SHP77 (cell line): ENCODE measurements at regions not wholly inside any gene's neighbourhood (a gene's known extent, or its start where the extent isn't known, plus 50 kb on each side); places are given as distances from the start of the nearest gene placed in this dataset.
"Not testable (repeated sequence)": the region's sequence is repeated elsewhere in the genome, so short reads cannot be mapped to it uniquely, and the experiment has no call there.

ENCODE experiments used
- DNase-seq, 2 experiments: peaks; one replicate each; lab custom pipeline; 2025; lab: John Stamatoyannopoulos, UW

- no peak for DNase-seq
Observed at GRCh38 chr5:158602981-158603380, 496.7 kb downstream of the EBF1 start.

GRCh38 chr5:158601118-158601517 is 498.6 kb downstream of the EBF1 start:
- no peak for DNase-seq

DNA sequence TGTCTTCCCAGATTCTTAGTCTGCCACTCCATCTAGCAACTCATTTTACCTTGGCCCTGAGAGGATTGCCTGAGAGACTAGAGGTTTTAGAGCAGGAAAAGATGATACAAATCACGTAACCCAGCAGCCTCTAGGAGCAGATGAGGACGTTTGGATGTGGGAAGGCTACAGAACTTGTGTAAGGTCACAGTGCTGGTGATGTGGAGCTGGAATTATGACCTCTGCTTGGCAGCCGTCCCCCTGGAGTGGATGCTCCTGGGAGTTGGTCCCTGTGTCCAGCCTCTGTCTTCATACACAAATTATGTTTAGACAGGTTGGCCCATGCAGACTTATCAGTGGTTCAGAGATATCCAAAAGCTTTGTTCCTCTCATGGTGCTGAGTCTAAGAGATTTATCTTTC is 499.0 kb downstream of the EBF1 start:
- no peak for DNase-seq

DNA sequence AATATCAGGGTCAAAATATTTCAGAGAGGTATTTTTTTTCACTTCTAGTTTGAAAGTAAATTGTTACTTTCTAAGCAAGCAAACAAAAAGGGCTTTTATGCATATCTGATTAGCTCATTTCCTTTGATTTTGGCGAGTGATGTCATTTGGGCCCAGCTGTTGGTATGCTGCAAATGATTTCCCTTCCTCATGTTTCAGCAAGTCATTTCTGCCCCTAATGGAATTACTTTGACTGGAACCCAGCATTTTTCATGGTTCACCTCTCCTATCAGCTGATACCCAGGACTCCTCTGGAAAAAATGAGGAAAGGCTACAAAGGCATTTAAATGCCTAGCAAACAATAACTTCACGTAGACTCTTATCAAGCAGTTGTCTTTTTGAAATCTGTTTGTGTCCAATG is 500.6 kb downstream of the EBF1 start:
- DNase-seq: no peak

DNA sequence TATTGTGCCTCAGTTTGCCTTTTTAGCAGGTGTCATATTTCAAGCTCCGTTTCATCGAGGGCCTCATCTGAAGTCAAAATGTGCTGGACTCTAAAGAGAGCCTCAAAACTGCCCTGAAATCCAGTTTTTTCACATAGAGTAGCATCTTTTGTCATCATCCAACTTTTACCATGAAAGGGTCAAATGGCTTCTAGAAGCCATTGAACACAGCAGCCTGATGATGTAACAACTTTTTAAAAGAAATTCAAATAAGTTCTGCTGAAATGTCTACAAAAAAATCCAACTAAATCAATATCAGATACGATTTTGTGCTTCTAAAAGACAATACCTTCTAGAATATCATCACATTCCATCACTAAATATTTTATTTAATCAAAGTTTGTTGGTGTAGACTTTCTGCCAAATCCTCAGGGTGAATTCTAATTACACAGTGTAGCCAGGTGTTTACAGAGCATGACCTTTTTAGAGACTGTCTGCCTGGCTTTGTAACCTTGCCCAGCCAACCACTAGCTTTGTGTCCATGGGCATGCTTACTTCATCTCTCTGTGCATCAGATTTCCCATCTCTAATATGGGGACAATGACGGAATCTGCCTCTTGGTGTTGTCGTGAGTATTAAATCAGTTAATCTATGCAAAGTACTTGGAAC is 505.0 kb downstream of the EBF1 start:
- no peak for DNase-seq

GRCh38 chr5:158593925-158594324 is 505.8 kb downstream of the EBF1 start:
- no peak for DNase-seq

- no peak for DNase-seq
Observed at GRCh38 chr5:158591301-158591863, 508.3 kb downstream of the EBF1 start.

GRCh38 chr5:158590746-158591300 is 508.9 kb downstream of the EBF1 start:
- DNase-seq: no peak

DNA sequence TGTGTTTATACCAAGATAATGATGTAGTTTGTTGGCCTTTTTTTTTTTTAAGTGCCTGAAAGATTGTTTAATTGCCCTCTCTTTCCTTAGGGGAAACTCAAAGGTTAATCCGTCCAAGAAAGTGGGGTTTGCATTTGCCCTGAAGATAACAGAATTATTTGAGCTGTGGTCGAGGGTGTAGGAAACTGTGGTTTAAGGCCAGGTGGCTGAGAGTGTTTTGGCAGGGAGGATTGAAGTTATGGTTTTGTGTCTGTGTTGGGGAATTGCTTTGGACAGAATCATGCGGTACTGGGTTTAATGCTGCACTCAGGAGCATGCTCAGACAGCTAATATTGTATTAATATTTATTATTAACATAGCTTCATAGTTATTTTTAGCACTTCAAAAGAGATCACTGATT is 509.8 kb downstream of the EBF1 start:
- DNase-seq: no peak

GRCh38 chr5:158588617-158589016 is 511.1 kb downstream of the EBF1 start:
- DNase-seq: no peak

GRCh38 chr5:158586054-158586453 is 513.7 kb downstream of the EBF1 start:
- no peak for DNase-seq

- not testable (repeated sequence) for DNase-seq
Observed at GRCh38 chr5:158582669-158583068, 517.0 kb downstream of the EBF1 start.

DNA sequence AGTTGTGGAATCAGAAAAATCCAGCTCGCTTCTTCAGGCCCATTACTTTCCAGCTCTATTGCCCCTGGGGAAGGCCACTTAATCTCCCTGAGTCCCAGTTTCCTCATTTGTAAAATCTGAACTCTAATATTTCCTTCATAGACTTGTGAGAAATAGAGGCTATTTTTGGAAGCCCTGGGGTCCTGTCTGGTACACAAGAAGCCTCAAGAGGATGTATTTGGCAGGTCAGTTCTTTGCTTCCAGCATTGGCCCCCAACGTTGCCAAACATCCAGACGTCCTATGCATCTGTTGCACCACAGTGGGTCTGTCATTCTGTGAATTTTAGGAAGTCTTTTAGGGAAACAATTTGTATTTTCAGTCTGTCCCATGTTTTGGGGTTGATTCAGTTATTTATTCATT is 525.9 kb downstream of the EBF1 start:
- no peak for DNase-seq

GRCh38 chr5:158570502-158570901 is 529.2 kb downstream of the EBF1 start:
- no peak for DNase-seq

GRCh38 chr5:158569534-158569933 is 530.2 kb downstream of the EBF1 start:
- DNase-seq: no peak

DNA sequence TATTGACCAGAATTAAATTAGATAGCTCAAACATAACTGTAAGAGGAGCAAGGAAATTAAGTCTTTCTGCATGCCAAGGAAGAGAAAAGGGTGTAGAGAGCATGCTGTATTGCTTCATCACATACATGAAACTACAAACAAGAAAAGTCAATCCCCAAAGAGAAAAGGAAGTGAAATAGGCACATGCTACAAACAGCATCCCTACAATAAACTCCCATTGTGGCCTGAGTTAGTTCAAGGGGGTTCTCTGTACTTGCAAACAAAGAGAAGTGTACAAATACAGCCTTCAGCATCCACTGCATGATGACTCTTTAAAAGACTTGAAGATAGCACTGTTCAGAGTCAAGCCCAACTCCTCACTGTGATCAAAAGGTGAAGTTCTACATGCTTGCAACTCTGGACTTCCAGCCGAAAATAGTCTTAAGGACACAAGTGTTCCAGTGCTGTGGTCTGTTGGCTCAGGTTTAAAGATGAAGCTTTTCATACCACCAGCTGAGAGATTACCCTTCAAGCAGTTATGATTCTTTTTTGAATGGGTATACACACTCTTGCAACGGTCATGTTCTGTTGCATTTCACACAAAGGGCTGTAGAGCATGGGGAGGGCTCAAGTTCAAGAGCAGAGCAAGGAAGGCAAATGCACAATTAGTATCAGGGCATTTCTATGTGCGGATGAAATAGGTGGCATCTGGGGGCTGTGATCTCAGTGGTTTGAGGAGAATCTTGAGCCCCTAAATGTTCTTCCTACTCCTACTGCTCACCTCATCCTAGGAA is 534.5 kb downstream of the EBF1 start:
- no peak for DNase-seq

DNA sequence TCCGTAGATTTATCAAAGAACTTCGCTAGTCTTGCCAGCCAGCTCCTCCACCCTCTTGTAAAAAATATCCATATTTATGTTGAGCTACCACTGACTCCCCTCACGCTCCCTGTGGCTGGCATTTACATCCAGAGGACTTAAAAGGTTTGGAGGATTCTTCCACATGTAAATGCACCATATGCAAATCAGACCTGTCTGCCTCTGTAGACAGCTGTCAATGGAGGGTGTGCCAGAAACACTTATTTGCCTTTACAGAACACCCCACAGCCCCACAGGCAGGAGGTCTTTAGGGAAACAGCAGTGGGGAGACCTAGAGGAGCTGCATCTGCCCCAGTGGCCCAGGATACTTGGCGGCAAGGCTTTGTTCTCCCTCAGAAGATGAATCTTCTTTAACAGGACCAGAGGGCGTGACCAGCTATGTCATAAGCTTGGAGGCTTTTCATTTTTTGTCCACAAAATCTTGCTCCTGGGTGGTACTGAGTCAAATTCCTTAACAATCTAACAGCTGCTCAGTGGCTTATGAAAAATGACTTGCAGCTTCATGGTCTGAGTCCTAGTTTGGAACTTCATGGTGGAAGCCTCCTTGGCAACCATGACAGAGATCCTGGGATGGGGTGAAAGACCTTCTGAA is 535.8 kb downstream of the EBF1 start:
- DNase-seq: no peak

GRCh38 chr5:158561562-158562190 is 538.0 kb downstream of the EBF1 start:
- no peak for DNase-seq

GRCh38 chr5:158560170-158560569 is 539.5 kb downstream of the EBF1 start:
- DNase-seq: no peak

GRCh38 chr5:158559643-158560042 is 540.1 kb downstream of the EBF1 start:
- no peak for DNase-seq

GRCh38 chr5:158559066-158559465 is 540.6 kb downstream of the EBF1 start:
- no peak for DNase-seq

GRCh38 chr5:158553962-158554336 is 545.8 kb downstream of the EBF1 start:
- no peak for DNase-seq
